GM11168 (cell line): ENCODE measurements at regions not wholly inside any gene's neighbourhood (a gene's known extent, or its start where the extent isn't known, plus 50 kb on each side); places are given as distances from the start of the nearest gene placed in this dataset.
"Not testable (repeated sequence)": the region's sequence is repeated elsewhere in the genome, so short reads cannot be mapped to it uniquely, and the experiment has no call there.

ENCODE experiments used
- in situ Hi-C: fragments of 300-500 bp; cut with MboI; formaldehyde crosslinking; loops from one replicate; pipeline ENCODE4 v1.12.0; 2022; ENCODE audit warnings: low sequenced_read_pairs; ENCODE audit not compliant: unreplicated experiment

DNA sequence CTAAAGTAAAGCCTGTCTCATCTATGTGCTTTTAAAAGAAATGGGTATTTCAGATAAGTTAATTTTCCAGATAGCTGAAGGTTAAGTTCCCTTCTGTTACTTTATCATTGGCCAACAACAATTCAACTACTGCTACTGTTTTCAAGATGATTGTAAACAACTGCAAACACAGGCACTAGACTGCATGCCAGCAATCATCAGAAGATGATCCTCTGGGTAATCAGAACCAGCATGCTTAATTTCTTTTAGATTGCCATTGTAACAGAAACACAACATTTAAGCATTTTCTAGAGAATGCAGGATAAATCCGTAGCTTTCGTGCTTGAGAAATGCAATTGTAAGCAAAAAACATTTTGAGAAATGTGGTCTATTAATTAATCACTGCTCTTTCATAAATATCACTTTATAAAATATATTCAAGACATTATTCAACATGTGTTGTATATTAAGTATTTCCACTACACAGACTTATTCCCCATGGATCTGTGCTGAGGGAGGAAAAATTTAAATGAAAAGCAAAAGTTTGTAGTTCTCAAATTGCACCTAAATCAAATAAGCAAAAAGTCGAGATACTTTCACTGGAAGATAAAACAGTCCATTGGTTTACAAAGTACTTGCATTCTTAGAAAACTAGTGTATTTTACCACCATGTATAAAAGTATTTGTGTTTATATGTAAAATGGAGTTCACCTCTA lies 133.7 kb downstream of the ATL2 start:
- in situ Hi-C loops, result no loop called here

DNA sequence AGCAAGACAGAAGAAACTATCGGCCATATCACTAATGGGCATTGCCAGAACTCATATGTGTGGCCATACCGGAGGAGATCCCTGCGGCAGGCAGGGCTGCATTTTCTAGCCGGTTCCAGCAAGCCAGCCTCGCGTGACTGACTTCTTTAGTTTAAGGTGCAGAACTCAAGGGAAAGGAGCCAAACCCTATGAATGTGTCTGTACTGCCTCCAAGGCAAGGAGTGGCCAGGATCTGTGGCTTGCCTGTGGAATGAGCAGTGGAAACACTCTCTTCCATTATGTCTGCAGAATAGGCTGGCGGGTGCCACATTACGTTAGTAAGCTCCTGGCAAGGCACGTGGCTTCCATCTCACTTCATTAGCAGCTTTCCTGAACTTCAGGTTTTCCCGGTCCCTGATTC lies 137.6 kb downstream of the ATL2 start:
- in situ Hi-C loops, result no loop called here

DNA sequence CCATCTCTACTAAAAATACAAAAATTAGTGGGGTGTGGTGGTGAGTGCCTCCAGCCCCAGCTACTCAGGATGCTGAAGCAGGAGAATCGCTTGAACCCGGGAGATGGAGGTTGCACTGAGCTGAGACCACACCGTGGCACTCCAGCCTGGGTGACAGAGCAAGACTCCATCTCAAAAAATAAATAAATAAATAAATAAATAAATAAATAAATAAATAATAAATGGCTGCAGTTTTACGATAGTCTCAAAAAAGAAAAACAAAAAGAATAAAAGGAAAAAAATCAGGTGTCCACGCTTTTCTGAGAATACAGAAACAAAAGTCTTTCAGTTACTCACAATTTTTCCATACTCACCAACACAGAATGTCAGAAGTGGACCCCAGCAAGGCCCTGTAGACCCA lies 138.4 kb downstream of the ATL2 start:
- in situ Hi-C loops, result not testable (repeated sequence)

- in situ Hi-C loops, result no loop called here
Measured at GRCh38 chr2:38237311-38237710, 139.8 kb downstream of the ATL2 start.

DNA sequence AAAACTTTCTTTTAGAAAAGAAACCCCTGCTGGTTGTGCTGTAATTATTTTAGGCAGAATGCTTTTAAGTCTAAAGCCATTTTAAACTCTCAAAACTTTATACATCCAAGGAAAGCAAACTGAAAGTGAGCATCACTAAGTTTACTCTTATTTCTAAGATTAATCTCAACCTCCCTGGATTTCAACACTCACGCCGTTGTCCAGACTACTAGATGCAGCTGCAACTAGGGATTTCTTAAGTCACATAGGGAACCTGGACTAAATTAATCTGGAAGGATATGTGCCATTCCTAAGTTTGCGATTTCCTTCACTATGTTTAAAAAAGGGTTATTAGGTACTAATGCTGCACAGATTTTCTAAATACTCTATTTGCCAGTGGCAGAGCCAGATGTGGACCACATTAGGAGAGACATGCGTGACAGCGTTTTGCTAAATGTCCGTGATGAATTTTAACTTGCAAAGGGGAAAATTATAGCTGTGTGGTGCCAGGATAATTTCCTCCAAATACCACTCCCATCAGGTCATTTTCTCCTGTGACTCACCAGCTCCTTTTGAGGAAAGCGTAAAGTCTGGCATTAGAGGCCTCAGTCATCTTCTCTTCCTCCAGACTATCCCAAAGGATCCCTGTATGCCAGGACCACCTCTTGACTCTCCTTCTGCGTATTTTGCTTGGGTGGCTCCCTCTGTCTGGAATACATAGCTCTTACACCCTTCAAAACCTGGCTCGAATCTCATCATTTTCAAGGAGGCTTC lies 143.7 kb downstream of the ATL2 start:
- in situ Hi-C loops, result no loop called here

DNA sequence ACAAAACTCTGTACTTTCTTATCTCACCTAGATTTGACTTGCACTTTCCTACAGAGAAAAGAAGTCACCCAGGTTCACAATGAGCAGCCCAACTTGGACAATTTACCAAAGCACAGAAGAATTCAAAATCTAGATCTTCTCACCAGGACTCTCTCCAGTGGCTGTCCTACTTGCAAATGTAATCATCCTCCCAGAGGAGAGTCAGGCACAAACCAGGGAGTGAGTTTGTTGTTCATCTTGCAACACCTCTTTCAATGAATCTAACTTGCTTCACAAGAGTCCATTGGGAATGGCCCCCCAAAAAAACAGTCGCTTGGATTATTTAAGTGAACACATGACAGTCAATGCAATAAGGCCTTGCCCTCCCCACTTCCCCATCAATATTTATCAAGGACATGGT lies 144.6 kb downstream of the ATL2 start:
- in situ Hi-C loops, result no loop called here

GRCh38 chr2:38230756-38231155 lies 146.3 kb downstream of the ATL2 start:
- in situ Hi-C loops, result no loop called here

GRCh38 chr2:38228753-38229152 lies 148.3 kb downstream of the ATL2 start:
- in situ Hi-C loops, result no loop called here

DNA sequence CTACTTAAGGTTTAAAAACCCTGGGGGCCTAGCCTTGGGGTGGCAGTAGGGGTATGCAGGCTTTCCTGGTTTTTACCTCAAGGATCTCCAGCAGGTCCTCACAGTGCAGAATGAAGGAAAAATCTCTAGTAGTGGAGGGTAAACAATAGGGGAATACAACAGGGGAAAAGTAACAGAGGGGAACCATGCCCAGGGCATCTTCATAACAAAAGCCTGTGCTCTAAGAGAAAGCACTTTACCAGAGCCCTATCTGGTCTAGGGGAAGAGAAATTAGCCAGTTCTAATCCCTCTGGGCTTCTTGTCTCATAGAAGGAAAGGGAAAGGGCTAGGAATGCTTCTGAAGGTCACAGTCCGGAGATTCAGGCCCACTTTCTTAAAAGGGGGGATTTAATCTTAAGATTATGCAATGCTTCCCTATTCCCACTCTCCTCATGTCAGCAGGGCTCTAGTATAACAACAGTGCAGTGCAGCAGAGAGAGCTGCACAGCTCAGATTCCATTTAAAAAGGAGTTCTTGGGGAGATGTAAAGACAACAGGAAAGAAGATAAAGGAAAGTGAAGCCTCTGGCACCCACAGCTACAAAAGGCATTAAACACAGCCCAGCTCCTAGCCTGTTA lies 149.0 kb upstream of the CYP1B1 start:
- in situ Hi-C loops, result no loop called here

GRCh38 chr2:38224181-38224580 lies 148.2 kb upstream of the CYP1B1 start:
- in situ Hi-C loops, result no loop called here

GRCh38 chr2:38223256-38223655 lies 147.3 kb upstream of the CYP1B1 start:
- in situ Hi-C loops, result no loop called here

- in situ Hi-C loops, result no loop called here
Measured at GRCh38 chr2:38220164-38220563, 144.2 kb upstream of the CYP1B1 start.

DNA sequence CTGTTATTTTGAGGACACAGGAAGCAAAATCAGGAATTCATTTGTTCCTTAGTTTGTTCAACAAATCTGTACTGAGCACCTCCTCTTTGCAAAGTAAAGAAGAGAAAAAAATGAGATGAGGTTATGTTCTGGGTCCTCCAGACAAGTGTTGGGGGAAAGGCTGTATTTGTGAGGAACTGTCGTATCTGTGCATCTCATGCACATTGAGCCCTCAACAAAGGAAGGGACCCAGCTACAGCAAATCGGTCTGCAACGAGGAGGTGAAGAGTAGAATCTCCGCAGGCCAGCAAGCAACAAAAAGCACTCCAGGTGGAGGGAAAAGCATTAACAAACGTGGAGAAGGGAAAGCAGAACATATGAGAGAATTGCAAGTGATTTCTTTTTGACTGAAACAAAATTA lies 143.0 kb upstream of the CYP1B1 start:
- in situ Hi-C loops, result no loop called here

DNA sequence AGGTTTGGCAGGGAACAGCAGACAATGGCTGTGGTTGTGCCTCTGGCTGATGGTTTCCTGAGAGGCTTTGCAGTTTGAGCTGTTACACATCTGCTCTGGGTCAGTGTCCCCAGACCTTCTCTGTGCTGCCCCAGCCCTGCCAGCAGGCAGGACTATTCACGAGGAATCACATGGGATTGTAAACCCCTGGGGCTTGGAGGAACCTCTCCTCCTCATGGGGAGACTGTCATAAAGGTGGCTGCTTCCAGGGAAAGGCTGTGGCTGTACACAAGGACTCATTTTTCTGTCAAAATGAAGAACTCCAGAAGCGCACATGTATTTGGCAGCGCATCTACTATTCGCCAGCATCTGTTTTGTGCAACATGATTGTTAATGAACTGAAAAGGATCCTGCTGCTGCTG lies 142.6 kb upstream of the CYP1B1 start:
- in situ Hi-C loops, result no loop called here

GRCh38 chr2:38217401-38218188 lies 141.6 kb upstream of the CYP1B1 start:
- in situ Hi-C loops, result no loop called here

- in situ Hi-C loops, result no loop called here
Measured at GRCh38 chr2:38216886-38217285, 140.9 kb upstream of the CYP1B1 start.

- in situ Hi-C loops, result no loop called here
Measured at GRCh38 chr2:38215993-38216392, 140.0 kb upstream of the CYP1B1 start.

GRCh38 chr2:38215522-38215921 lies 139.6 kb upstream of the CYP1B1 start:
- in situ Hi-C loops, result no loop called here

DNA sequence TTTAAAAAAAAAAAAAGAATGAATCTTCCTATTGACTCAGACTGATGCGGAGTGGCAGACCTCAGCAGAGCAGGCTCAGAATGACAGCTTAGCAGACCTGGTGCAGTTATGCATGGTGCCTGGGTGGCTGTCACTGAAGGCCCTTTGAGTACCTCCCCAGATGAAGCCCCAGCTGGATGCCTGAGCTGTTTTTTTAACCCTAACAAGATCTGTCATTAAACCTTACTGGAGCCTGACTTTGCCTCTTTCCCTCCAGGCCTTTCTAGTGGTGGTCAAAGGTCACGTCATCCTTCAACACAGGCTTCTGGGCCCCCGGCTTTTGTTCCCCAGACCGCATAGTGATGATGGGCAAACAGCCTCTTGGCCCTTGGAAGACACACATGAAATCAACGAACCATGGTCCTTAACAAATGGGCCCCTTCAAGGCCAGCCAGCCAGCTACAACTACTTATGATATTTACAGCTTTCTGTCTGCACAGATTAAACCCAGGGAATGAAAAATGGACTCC lies 138.3 kb upstream of the CYP1B1 start:
- in situ Hi-C loops, result no loop called here

DNA sequence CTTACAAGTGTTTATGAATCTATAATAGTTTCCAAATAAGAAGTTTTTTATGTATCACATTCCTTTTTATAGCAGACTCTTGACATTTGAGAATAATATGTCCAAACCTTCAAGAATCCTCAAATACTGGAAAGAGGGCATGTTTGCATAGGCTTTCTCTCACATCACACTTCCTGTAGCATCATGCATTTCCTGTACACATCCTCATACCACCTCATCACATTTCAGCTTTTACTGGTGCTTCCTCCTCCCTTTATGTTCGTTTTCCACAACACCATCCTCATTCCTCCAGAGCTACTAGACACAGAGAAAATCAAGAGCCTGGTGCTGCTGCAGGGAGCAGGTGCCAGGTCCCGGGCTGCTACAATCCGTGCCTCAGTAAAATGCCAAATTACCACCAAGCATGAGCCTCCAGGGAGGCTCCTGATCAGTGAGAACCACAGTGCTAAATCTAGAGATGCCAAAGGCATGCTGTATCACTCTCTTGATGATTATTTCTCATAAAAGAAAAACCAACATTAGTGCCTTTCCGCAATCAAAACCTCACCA lies 137.7 kb upstream of the CYP1B1 start:
- in situ Hi-C loops, result no loop called here
